ENCODE measurements at regions not wholly inside any gene's neighbourhood (a gene's known extent, or its start where the extent isn't known, plus 50 kb on each side); places are given as distances from the start of the nearest gene placed in this dataset.

- Histone ChIP-seq H3K27ac (no peak overlapping the region), H3K4me1 (replicated peaks) (no peaks in the 10 kb centered on the region), H3K36me3 (no peaks in the 10 kb centered on the region), H3K9me3 (no peaks in the 10 kb centered on the region), H3K4me3 (no peak overlapping the region), H3K27me3 (replicated peaks; ENCODE audit: insufficient read depth) (no peaks in the 10 kb centered on the region)
- 85% methylated on average over 3 of the region's 3 CpGs for WGBS
- TF ChIP-seq POLR2AphosphoS5 (IDR thresholded peaks at IDR 0.05) (no peak), POLR2A (IDR thresholded peaks at IDR 0.05) (no peak), CTCF (IDR thresholded peaks at IDR 0.05) (no peak)
- intact Hi-C loops (cut with DNase I): no loop called here
- DNase-seq (ENCODE audit: low spot score): no peak
These were observed 315.7 kb downstream of the SLC16A7 start for GRCh38 chr12:59911516-59911915.

GRCh38 chr12:59916988-59917387 lies 321.2 kb downstream of the SLC16A7 start:
- intact Hi-C loops (cut with DNase I): no loop called here
- Histone ChIP-seq H3K4me3 (no peak overlapping the region), H3K27me3 (replicated peaks; ENCODE audit: insufficient read depth) (no peaks in the 10 kb centered on the region), H3K9me3 (no peaks in the 10 kb centered on the region), H3K4me1 (replicated peaks) (no peaks in the 10 kb centered on the region), H3K36me3 (no peaks in the 10 kb centered on the region), H3K27ac (no peak overlapping the region)
- no peak for TF ChIP-seq CTCF (IDR thresholded peaks at IDR 0.05)
- TF ChIP-seq POLR2A (IDR thresholded peaks at IDR 0.05): no peak
- TF ChIP-seq POLR2AphosphoS5 (IDR thresholded peaks at IDR 0.05): no peak
- no peak for DNase-seq (ENCODE audit: low spot score)

- Histone ChIP-seq H3K4me1 (replicated peaks) (no peaks in the 10 kb centered on the region), H3K4me3 (no peak overlapping the region), H3K27me3 (replicated peaks; ENCODE audit: insufficient read depth) (no peaks in the 10 kb centered on the region), H3K27ac (no peak overlapping the region), H3K36me3 (no peaks in the 10 kb centered on the region), H3K9me3 (no peaks in the 10 kb centered on the region)
- intact Hi-C loops (cut with DNase I): no loop called here
- TF ChIP-seq CTCF (IDR thresholded peaks at IDR 0.05) (no peak), POLR2A (IDR thresholded peaks at IDR 0.05) (no peak), POLR2AphosphoS5 (IDR thresholded peaks at IDR 0.05) (no peak)
- no peak for DNase-seq (ENCODE audit: low spot score)
- WGBS: 69% methylated on average over 1 of the region's 1 CpG
These were observed 331.2 kb downstream of the SLC16A7 start for GRCh38 chr12:59927032-59927431.

GRCh38 chr12:59928416-59928815 lies 332.6 kb downstream of the SLC16A7 start:
- Histone ChIP-seq H3K27me3 (replicated peaks; ENCODE audit: insufficient read depth) (no peaks in the 10 kb centered on the region), H3K27ac (no peak overlapping the region), H3K4me1 (replicated peaks) (no peaks in the 10 kb centered on the region), H3K36me3 (no peaks in the 10 kb centered on the region), H3K4me3 (no peak overlapping the region), H3K9me3 (no peaks in the 10 kb centered on the region)
- WGBS: 71% methylated on average over 1 of the region's 1 CpG
- intact Hi-C loops (cut with DNase I): no loop called here
- TF ChIP-seq CTCF (IDR thresholded peaks at IDR 0.05) (no peak), POLR2AphosphoS5 (IDR thresholded peaks at IDR 0.05) (no peak), POLR2A (IDR thresholded peaks at IDR 0.05) (no peak)
- DNase-seq (ENCODE audit: low spot score): no peak

GRCh38 chr12:59929110-59929509 lies 333.3 kb downstream of the SLC16A7 start:
- WGBS: 85% methylated on average over 2 of the region's 2 CpGs
- Histone ChIP-seq H3K27ac (no peak overlapping the region), H3K4me3 (no peak overlapping the region), H3K36me3 (no peaks in the 10 kb centered on the region), H3K9me3 (no peaks in the 10 kb centered on the region), H3K4me1 (replicated peaks) (no peaks in the 10 kb centered on the region), H3K27me3 (replicated peaks; ENCODE audit: insufficient read depth) (no peaks in the 10 kb centered on the region)
- intact Hi-C loops (cut with DNase I): no loop called here
- no peak for TF ChIP-seq POLR2AphosphoS5 (IDR thresholded peaks at IDR 0.05)
- no peak for TF ChIP-seq CTCF (IDR thresholded peaks at IDR 0.05)
- TF ChIP-seq POLR2A (IDR thresholded peaks at IDR 0.05): no peak
- DNase-seq (ENCODE audit: low spot score): no peak

Data from prostate gland (tissue), 2 donors.